T-helper 2 cell treated with Interferon-gamma antibody and Interleukin-4, amounts not matched to agents 100 ng/mL and 5 ng/mL, for 36 hours (primary cell): ENCODE measurements at regions not wholly inside any gene's neighbourhood (a gene's known extent, or its start where the extent isn't known, plus 50 kb on each side); places are given as distances from the start of the nearest gene placed in this dataset.
"Not testable (repeated sequence)": the region's sequence is repeated elsewhere in the genome, so short reads cannot be mapped to it uniquely, and the experiment has no call there.

ENCODE experiments used
- intact Hi-C: fragments of 100-400 bp; cut with micrococcal nuclease; formaldehyde crosslinking; loops from one replicate; pipeline ENCODE4 v1.15.1; 2023

DNA sequence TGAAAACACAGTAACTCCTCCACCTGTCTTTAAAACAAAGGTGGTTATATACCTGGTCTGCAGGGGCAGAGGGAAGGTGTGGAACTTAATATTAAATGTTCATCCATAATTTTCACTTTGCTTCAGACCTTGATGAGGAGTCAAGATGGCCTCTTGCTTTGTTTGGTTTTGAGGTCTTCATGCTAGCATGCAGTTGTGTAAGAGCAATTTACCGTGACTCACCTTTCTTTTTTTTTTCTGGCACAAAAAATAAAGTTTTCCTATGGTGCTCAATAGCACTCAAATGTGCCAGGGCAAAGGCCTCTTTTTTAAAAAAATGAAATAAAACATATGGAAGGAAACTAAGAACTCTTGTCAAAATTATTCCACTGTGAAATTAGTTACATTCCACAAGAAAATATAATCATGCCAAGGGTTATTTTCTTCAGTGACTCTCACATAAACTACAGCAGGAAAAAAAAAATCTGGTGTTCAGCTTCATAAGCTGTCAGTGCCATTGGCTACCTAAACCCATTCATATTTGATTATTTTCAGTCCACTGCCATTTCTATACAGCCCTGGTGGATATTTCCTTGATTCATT, 128.2 kb downstream of the SLC7A11 start:
- intact Hi-C loops, result no loop called here

DNA sequence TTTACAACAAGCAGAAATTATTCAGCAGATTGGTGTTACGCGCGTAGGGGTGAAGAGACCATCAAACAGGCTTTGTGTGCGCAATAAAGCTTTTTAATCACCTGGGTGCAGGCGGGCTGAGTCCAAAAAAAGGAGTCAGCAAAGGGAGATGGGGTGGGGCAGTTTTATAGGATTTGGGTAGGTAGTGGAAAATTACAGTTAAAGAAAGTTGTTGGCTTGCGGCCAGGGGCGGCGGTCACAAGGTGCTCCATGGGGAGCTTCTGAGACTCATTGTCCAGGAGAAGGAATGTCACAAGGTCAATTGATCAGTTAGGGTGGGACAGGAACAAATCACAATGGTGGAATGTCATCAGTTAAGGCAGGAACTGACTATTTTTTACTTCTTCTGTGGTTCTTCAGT, 129.3 kb downstream of the SLC7A11 start:
- intact Hi-C loops, result not testable (repeated sequence)

DNA sequence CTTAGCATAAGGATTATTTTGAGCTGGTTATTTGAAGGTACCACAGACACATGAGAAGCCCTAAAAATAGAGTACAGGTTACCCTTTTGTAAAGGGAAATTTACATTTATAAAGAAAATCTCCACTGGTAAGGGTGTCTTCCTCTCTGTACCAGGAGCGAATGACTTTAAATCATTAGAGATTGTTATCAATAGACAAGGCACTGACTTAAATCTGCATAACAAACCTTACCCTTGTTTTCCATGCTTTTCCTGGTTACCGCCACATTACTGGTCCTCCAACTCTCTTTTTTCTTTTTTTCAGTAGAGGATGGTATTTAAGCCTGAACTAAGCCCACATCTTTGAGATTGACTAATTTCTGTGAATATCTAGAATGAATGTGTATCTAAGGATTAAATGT, 129.8 kb downstream of the SLC7A11 start:
- intact Hi-C loops, result no loop called here

DNA sequence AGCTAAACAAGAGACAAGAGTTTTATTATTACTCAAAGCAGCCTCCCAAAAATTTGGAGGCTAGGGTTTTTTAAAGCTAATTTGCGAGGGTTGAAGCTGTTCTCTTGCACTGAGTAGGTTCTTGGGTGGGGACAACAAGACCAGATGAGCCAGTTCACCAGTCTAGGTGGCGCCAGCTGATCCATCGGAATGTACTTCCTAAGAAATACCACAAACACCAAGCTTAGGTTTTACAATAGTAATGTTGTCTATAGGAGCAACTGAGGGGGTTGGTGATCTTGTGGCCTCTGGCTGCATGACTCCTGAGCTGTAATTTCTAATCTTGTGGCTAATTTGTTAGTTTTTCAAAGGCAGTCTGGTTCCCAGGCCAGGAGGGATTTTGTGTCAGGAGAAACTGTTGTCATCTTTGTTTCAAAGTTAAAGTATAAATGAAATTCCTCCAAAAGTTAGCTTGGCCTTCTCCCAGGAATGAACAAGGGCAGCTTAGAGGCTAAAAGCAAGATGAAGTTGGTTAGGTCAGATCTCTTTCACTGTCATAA, 130.6 kb downstream of the SLC7A11 start:
- intact Hi-C loops, result no loop called here

DNA sequence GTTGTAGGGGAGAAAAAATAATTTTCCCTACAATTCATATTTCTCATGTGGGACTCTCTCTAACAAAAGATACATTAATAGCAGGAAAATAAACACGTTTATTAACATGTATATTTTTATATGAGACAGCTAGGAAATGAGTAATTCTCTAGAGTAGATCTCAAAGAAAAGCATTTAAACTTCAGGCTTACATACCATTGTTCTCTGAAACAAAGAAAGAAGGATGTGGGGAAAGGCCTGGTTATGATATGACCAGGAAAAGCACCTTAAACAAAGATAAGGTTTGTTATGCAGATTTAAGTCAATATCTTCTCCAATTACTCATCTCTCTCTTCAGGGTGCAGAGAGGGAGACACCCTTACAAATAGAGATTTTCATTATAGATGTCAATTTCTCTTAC, 131.3 kb downstream of the SLC7A11 start:
- intact Hi-C loops, result no loop called here

DNA sequence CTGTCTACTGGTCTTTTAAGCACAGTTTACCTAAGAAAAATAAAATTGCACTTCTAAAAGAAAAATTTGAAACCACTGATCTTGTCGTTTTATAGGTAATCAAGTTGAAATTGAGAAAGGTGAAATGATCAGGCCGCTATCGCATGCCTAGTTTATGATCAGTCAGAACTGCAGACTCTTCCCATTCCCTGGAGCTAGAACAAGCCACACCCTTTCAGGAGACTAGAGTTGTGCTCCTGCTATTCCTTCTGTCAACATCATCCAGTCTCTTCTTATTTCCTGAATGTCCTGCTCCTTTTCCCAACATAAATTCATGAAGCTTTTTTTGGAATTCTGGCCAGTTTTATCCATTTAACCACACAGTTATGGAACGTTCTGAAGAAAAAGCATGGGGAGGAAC, 135.1 kb downstream of the SLC7A11 start:
- intact Hi-C loops, result no loop called here

DNA sequence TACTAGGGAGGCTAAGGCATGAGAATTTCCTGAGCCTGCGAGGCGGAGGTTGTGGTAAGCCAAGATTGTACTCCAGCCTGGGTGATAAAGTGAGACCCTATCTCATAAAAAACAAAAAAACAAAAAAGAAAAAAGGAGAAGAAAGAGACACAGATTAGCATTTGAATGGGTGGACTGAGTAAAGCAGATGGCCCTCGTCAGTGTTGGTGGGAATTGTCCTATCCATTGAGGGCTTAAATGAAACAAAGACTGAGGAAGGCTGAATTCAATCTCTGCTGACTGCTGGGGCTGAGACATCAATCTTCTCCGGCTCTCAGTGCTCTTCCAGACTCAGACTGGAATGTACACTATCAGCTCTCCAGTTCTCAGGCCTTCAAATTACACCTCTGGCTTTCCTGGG, 136.8 kb downstream of the SLC7A11 start:
- intact Hi-C loops, result no loop called here

DNA sequence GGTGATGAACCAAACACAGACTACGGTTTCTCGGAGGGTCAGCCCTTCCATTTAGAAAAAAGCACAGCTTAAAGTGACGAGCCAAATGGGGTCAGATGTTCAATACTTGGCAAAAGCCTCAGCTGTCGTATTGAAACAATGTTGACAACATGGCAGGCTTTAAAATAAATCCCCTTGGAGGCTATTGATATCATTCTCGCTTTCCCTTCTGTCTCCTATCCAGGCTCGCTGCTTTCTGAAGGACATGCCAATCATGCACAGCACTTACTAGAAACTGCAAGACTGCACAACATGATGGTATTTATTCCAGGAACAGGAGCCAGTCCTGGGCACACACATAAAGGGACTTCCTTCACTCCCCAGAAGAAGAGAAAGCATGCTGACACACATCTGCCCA, 137.9 kb downstream of the SLC7A11 start:
- intact Hi-C loops, result no loop called here

DNA sequence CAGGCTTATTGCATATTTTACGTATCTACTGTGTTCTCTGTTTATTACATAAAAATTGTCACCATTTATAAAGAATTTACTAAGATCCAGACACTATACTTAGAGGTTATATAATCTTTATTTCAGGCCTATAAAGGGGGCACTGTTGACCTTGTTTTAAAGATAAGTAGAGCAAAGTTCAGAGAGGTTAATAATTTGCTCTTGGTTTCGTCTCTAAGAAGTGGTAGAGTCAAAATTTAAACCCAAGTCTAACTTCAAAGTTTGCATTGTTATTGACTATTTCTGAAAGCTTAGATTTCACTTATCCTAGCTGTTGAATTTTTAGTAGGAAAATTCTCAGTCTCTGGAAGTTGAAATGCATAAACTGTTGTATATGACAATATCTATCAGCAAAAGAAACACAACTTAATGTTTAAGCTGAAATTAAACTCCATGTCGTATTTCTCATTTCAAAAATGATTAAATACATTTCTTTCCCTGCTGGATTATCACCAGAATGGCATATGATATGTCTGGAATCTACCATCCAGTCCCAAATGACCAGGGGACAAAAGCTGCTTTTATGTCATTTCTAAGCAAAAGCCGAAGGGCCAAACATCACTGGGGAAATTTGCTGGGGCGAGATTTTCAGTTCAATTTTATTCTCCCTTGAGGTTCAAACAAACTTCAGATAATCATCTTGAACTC, 138.4 kb downstream of the SLC7A11 start:
- intact Hi-C loops, result no loop called here

DNA sequence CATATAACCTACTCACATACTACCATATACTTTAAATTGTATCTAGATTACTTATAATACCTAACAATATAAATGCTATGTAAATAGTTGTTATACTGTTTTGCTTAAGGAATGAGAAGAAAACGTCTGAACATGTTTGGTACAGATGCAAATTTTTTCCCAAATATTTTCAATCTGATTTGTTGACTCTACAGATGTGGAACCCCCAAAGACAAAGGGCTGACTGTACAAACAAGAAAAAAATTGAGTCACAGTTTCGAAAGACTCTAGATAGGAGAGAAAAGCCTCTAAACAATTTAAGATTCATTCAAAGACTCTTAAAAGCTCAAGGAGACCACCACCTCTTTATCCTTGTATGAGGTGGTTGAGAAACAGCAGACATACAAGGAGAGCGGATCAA, 142.8 kb downstream of the SLC7A11 start:
- intact Hi-C loops, result loop anchor here (10.0 kb wide), 1 partner anchor 975 kb away; no protein-coding TSS in a partner anchor

DNA sequence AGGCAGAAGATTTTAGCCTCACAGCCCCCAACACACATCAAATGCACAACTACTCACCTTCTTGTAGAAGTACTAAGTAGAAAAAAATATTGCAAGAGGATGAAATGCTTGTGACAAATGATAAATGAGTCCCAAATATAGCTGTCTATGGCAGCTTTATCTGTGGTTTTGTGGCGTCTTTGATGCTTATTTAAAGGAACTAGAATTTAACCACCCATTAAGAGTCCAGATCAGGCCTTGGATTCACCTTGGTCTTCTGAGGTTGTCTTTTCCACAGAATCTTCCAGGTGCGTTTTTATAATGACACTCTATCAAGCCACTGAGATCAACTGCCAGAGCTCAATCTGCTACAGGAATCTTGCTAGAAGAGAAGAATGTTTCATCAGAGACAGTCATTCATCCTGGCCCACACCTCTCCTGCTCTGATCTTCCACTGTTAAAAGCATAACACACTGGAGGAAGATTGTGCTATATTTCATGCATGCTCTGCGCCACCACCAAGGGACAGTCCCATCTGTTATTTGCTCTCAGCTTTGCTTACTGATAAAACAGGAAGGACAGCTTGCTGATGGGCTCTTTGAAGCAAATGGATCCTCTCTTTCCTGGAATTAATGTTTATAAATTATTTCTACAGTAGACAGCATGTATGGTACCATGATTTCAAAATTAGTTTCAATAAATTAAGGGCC, 144.1 kb downstream of the SLC7A11 start:
- intact Hi-C loops, result loop anchor here (10.0 kb wide), 1 partner anchor 973 kb away; no protein-coding TSS in a partner anchor

DNA sequence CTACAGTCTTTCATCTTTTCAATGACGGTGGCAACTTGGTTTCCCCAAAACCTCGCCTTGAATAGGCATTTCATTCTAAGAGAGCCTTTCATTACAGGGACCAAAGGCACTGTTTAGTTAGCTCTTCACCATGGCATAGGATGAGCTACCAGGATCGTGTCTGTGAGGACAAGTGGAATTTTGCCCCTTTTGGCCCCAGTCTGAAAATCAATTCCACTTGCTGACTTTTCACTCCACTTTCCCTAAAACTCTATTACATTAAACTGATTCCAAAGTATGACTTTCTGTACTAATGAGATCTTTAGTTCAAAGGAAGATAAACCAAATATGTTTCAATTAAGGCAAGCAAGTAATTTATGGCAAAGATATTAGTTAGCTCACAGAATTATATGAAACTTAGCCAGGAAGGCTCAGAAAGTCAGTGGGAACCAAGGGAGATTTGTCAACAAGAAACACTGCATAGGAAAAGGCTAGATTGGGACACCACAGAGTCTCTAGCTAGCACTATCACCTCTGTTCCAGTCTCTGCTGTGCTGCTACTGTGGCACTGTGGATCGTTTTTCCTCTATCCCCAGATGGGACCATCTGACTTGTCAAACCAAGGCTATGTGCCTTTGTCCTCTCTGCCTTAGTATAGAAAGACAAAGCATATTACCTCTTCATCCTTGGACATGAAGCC, 145.6 kb downstream of the SLC7A11 start:
- intact Hi-C loops, result loop anchor here (10.0 kb wide), 1 partner anchor 972 kb away; no protein-coding TSS in a partner anchor

DNA sequence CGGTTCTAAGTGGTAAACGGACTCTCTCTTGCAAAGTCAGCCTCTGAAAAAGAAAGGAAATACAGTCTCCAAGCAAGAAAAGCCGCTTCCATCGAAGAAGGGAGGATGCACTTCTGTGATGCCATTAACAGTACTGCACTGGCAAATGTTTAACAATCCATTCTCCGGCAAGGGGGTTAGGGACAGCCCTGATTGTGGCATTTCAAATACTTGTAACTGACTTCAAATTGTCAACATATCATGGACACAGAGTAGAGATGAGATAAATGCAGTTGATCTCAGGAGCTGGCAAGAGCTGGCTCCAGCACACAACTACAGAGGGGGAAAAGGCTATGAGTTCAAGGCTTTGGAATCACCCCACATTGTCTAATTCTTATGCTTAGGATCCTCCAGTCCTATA, 146.8 kb downstream of the SLC7A11 start:
- intact Hi-C loops, result loop anchor here (10.0 kb wide), 1 partner anchor 971 kb away; no protein-coding TSS in a partner anchor

DNA sequence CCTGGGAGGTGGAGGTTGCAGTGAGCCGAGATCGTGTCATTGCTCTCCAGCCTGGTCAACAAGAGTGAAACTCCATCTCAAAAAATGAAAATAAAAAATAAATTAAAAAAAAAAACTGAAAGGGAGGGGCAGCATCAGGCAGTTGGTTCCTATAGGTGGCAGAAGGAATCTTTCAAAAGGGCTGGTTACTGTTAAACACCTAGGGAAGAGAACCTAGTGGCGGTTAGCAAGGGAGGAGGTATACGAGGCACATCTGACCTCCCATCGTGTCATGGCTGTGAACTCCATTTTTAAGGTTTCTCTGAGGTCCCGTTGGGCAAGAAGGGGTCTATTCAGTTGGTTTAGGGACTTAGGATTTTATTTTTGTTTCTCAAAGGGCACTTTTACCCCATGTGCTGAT, 150.1 kb downstream of the SLC7A11 start:
- intact Hi-C loops, result loop anchor here (5.0 to 10.0 kb wide), 2 partner anchors 360 to 967 kb away; no protein-coding TSS in a partner anchor

DNA sequence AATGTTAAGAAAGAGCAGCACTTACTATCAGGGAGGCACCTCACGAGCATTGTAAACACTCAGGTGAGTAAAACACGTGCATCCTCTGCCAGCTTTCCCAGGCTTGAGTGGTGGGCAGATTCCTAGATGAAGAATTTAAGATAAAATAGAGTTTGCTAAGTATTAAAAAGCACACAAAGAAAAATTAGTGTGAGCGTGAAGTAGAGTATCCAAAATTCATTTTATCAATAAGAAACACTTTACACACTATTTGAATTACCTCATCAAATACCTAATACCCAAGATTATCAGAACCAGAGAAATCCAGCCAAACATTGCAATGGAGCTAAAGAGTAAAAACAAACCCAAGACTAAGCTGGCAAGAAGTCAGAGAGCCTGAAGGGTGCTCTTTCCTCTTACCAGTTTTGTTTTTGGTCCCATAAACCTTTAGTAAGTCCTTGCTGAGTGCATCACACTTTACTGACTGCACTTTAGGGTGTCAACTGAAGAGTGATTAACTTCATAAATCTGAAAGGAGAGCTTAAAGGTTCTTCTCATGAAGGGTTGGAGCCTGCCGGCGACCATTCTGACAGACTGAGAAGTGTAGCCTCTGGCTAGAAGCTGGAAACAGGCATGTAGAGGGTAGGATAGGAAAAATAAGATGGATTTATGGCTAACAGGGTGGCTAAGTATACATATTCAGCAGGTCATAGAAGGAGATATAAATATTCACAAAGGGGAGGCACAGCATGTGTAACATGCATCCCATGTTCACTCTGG, 151.1 kb downstream of the SLC7A11 start:
- intact Hi-C loops, result loop anchor here (2.0 to 10.0 kb wide), 3 partner anchors 359 to 966 kb away; no protein-coding TSS in a partner anchor

DNA sequence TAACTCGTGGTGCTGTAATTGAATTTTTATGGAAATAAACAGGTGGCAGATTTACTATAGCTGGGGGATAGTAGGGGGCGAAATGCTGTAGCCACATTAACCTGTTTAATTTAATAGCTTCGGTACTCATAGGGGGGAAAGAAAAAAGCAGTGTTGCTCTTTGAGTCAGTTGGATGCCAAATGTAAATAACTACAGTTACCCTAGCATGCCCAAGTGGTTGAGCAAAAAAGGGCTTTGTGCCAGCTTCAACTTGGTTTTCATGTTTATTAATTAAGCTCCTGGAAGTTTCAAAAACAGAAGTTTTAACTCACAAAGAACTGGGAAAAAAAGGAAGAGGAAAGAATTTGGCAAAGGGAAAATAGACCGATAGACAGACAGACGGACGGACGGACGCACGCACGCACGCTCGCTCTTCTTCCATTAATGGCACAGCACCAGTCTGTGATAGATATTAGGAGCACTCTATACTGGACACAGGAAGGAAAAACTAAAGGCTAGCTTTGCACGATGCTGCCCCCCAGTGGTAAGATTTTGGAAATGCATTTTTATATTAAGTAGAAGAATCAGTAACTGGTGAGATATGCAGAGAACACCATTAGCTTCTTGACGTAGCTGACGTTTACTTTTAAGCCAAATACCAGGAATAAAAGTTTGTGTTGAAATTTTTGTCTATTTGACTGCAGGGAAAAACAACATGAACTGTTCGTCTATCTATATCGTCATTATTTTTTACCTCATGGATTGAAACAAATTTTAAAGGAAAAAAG, 151.8 kb downstream of the SLC7A11 start:
- intact Hi-C loops, result loop anchor here (2.0 to 10.0 kb wide), 3 partner anchors 358 to 966 kb away; no protein-coding TSS in a partner anchor

DNA sequence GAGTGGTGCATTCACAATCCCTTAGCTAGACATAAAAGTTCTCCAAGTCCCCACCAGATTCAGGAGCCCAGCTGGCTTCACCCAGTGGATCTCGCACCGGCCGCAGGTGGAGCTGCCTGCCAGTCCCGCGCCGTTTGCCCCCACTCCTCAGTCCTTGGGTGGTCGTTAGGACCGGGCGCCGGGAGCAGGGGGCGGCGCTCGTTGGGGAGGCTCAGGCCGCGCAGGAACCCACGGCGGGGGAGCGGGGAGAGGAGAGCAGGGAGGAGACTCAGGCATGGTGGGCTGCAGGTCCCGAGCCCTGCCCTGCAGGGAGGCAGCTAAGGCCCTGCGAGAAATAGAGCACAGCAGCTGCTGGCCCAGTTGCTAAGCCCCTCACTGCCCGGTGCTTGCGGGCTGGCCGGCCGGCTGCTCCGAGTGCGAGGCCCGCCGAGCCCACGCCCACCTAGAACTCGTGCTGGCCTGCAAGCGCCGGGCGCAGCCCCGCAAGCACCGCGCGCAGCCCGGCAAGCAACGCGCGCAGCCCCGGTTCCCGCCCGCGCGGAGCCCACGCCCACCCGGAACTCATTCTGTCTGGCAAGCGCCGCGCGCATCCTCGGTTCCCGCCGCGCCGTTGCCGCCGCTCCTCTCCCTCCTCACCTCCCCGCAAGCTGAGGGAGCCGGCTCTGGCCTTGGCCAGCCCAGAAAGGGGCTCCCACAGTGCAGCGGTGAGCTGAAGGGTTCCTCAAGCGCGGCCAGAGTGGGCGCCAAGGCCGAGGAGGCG, 153.5 kb downstream of the SLC7A11 start:
- intact Hi-C loops, result no loop called here

DNA sequence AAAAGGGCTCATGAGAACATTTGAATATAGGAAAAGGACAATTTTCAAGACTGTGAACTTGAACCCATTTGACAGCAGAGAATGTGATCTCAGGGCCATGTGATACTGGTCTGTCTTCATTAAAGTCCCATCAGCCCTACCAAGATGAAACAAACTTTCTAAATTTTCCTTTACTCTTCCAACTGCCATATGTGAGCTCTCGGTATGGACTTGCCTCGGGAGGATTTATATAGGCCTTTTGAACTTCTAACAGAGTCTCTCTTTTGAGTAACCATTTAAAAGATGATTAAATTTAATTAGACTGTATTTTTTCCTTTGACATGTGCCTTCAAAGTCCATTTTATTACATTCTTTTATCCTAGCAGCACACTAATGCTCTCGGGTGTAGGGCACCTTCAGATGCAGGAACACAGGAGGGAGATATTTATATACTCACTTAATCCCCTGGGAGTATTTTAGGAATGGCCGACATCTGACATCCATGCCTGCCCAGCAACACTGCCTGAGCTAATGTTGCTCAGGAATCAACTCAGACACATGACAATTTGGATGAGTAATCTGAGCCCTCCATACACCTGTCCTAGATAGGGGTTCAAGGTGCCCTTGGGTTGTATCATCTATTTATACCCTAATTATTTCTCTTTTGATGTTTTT, 155.0 kb downstream of the SLC7A11 start:
- intact Hi-C loops, result no loop called here

DNA sequence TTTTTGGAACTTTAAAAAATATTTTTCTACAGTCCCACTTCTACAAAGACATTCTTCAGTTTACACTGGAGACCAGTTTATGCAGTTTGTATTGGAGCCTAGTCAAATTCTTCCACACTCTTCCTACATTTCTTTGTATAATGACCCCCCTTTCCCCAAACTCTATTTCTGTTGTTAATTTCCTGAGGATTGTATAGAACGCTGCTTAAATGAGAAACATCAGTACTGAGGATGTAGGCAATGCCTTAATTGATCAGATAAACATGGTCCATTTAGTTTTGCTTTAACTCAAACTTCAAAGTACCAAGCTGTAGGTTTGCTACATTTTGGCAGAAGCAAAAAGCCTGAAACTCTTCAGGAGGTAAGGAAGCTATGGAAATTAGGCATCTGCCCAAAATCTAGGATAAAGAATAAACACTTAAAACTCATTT, 155.5 kb downstream of the SLC7A11 start:
- intact Hi-C loops, result no loop called here
